ENCODE measurements at regions not wholly inside any gene's neighbourhood (a gene's known extent, or its start where the extent isn't known, plus 50 kb on each side); places are given as distances from the start of the nearest gene placed in this dataset.

- Histone ChIP-seq H3K9ac (ENCODE audit: low read depth, low read length) (no peak overlapping the region), H3K79me2 (ENCODE audit: insufficient read depth, low read length) (no peaks in the 10 kb centered on the region), H3K27me3 (ENCODE audit: insufficient read depth, low read length, poor library complexity) (no peaks in the 10 kb centered on the region), H4K20me1 (ENCODE audit: insufficient read depth, low read length) (no peaks in the 10 kb centered on the region), H3K4me2 (ENCODE audit: insufficient read depth, low read length) (no peak overlapping the region), H3K4me1 (ENCODE audit: insufficient read depth, low read length) (no peaks in the 10 kb centered on the region), H3K36me3 (ENCODE audit: insufficient read depth, low read length) (no peaks in the 10 kb centered on the region), H2AFZ (ENCODE audit: low read depth, low read length) (no peak overlapping the region), H3K4me3 (ENCODE audit: low read depth in 1 of 2, low read length in 2 of 2) (no peak overlapping the region), H3K27ac (ENCODE audit: low read length) (no peak overlapping the region), H3K9me3 (ENCODE audit: insufficient read depth, low read length, severe bottlenecking) (no peaks in the 10 kb centered on the region)
- no peak for ATAC-seq (ENCODE audit: insufficient read depth, low read depth)
- TF ChIP-seq CTCF (IDR thresholded peaks at IDR 0.05; ENCODE audit: borderline replicate concordance, extremely low read depth, low read length, poor library complexity, severe bottlenecking) (no peak), EZH2 (IDR thresholded peaks at IDR 0.05; ENCODE audit: borderline replicate concordance, low read depth, low read length, severe bottlenecking) (no peak)
- no peak for DNase-seq
Measured at GRCh38 chr20:6355754-6356451, 233.1 kb upstream of the FERMT1 start.

- DNase-seq (no peak), ATAC-seq (ENCODE audit: insufficient read depth, low read depth) (no peak)
- Histone ChIP-seq H3K27ac (ENCODE audit: low read length) (no peak overlapping the region), H3K27me3 (ENCODE audit: insufficient read depth, low read length, poor library complexity) (no peaks in the 10 kb centered on the region), H3K4me3 (ENCODE audit: low read depth in 1 of 2, low read length in 2 of 2) (no peak overlapping the region), H3K36me3 (ENCODE audit: insufficient read depth, low read length) (no peaks in the 10 kb centered on the region), H3K4me1 (ENCODE audit: insufficient read depth, low read length) (no peaks in the 10 kb centered on the region), H3K9ac (ENCODE audit: low read depth, low read length) (no peak overlapping the region), H3K9me3 (ENCODE audit: insufficient read depth, low read length, severe bottlenecking) (no peaks in the 10 kb centered on the region), H3K4me2 (ENCODE audit: insufficient read depth, low read length) (no peak overlapping the region), H4K20me1 (ENCODE audit: insufficient read depth, low read length) (no peaks in the 10 kb centered on the region), H2AFZ (ENCODE audit: low read depth, low read length) (no peak overlapping the region), H3K79me2 (ENCODE audit: insufficient read depth, low read length) (no peaks in the 10 kb centered on the region)
- no peak for TF ChIP-seq EZH2 (IDR thresholded peaks at IDR 0.05; ENCODE audit: borderline replicate concordance, low read depth, low read length, severe bottlenecking)
- TF ChIP-seq CTCF (IDR thresholded peaks at IDR 0.05; ENCODE audit: borderline replicate concordance, extremely low read depth, low read length, poor library complexity, severe bottlenecking), result no peak
Measured at GRCh38 chr20:6348908-6349307, 226.1 kb upstream of the FERMT1 start.

- no peaks in the 10 kb centered on the region for H3K27me3 ChIP-seq (ENCODE audit: insufficient read depth, low read length, poor library complexity)
- H3K9me3 ChIP-seq (ENCODE audit: insufficient read depth, low read length, severe bottlenecking), result no peaks in the 10 kb centered on the region
- no peak for ATAC-seq (ENCODE audit: insufficient read depth, low read depth)
- no peak overlapping the region for H3K9ac ChIP-seq (ENCODE audit: low read depth, low read length)
- H3K4me1 ChIP-seq (ENCODE audit: insufficient read depth, low read length), result no peaks in the 10 kb centered on the region
- no peaks in the 10 kb centered on the region for H3K36me3 ChIP-seq (ENCODE audit: insufficient read depth, low read length)
- H3K27ac ChIP-seq (ENCODE audit: low read length), result no peak overlapping the region
- TF ChIP-seq CTCF (IDR thresholded peaks at IDR 0.05; ENCODE audit: borderline replicate concordance, extremely low read depth, low read length, poor library complexity, severe bottlenecking) (no peak), EZH2 (IDR thresholded peaks at IDR 0.05; ENCODE audit: borderline replicate concordance, low read depth, low read length, severe bottlenecking) (no peak)
- H3K4me3 ChIP-seq (ENCODE audit: low read depth in 1 of 2, low read length in 2 of 2), result no peak overlapping the region
- H4K20me1 ChIP-seq (ENCODE audit: insufficient read depth, low read length), result no peaks in the 10 kb centered on the region
- no peak overlapping the region for H3K4me2 ChIP-seq (ENCODE audit: insufficient read depth, low read length)
- no peak overlapping the region for H2AFZ ChIP-seq (ENCODE audit: low read depth, low read length)
- H3K79me2 ChIP-seq (ENCODE audit: insufficient read depth, low read length), result no peaks in the 10 kb centered on the region
- DNase-seq, result no peak
Measured at GRCh38 chr20:6347916-6348315, 225.1 kb upstream of the FERMT1 start.

Measured in DND-41 (cell line).